DOHH2 (cell line): ENCODE measurements at regions not wholly inside any gene's neighbourhood (a gene's known extent, or its start where the extent isn't known, plus 50 kb on each side); places are given as distances from the start of the nearest gene placed in this dataset.

ENCODE experiments used
- H3F3A ChIP-seq: fragments of 200-600 bp; sonication (generic), shearing (Covaris generic); 2 replicates; pipeline ENCODE4 v1.6.0; 2016; ENCODE audit warnings: antibody characterized with exemption, mild to moderate bottlenecking; ENCODE audit not compliant: control insufficient read depth, insufficient read depth
- H3K27ac ChIP-seq: fragments of 200-600 bp; sonication (generic); 2 replicates; pipeline ENCODE4 v1.5.1; 2014; ENCODE audit warnings: low read depth, mild to moderate bottlenecking, low read length, moderate library complexity
- H3K27me3 ChIP-seq: fragments of 200-600 bp; sonication (generic); 2 replicates; pipeline ENCODE4 v1.6.1; 2014; ENCODE audit warnings: mild to moderate bottlenecking, low read length, mixed read lengths; ENCODE audit not compliant: control insufficient read depth
- H3K36me3 ChIP-seq: fragments of 200-600 bp; sonication (generic); 2 replicates; pipeline ENCODE4 v1.6.1; 2014; ENCODE audit warnings: mild to moderate bottlenecking, low read length, moderate library complexity, mixed read lengths; ENCODE audit not compliant: control insufficient read depth
- H3K4me1 ChIP-seq: fragments of 200-600 bp; sonication (generic); 2 replicates; pipeline ENCODE4 v1.6.1; 2014; ENCODE audit warnings: mild to moderate bottlenecking, low read length, mixed read lengths; ENCODE audit not compliant: control insufficient read depth
- H3K4me2 ChIP-seq: fragments of 200-600 bp; sonication (generic); 2 replicates; pipeline ENCODE4 v1.6.0; 2014; ENCODE audit warnings: mild to moderate bottlenecking, low read length, moderate library complexity
- H3K4me3 ChIP-seq: fragments of 200-600 bp; sonication (generic); 2 replicates; pipeline ENCODE4 v1.5.1; 2014; ENCODE audit warnings: mild to moderate bottlenecking, low read length, mixed read lengths
- H3K79me2 ChIP-seq: fragments of 200-600 bp; sonication (generic); 2 replicates; pipeline ENCODE4 v1.6.1; 2014; ENCODE audit warnings: mild to moderate bottlenecking, low read length, mixed read lengths; ENCODE audit not compliant: control insufficient read depth
- H3K9me2 ChIP-seq: fragments of 200-600 bp; sonication (generic); replicated peaks from 2 replicates; pipeline ENCODE4 v1.6.1; 2014; ENCODE audit warnings: mild to moderate bottlenecking, low read length, mixed read lengths; ENCODE audit not compliant: control insufficient read depth
- H3K9me3 ChIP-seq: fragments of 200-600 bp; sonication (generic); 2 replicates; pipeline ENCODE4 v1.6.1; 2014; ENCODE audit warnings: antibody characterized with exemption, low read length, mixed read lengths; ENCODE audit not compliant: control insufficient read depth, insufficient read depth
- H4K20me1 ChIP-seq: fragments of 200-600 bp; sonication (generic); 2 replicates; pipeline ENCODE4 v1.6.0; 2014; ENCODE audit warnings: low read depth, mild to moderate bottlenecking, antibody characterized with exemption, low read length, moderate library complexity; ENCODE audit not compliant: control insufficient read depth, insufficient read depth
- EZH2phosphoT487 ChIP-seq: fragments of 200-600 bp; sonication (generic); IDR thresholded peaks from 2 replicates; pipeline ENCODE4 v1.6.1; 2017; ENCODE audit warnings: borderline replicate concordance, mild to moderate bottlenecking, antibody characterized with exemption, low read length, moderate library complexity, mixed read lengths
- TF ChIP-seq, protein P1 (sequence below): fragments of 200-600 bp; sonication (generic); IDR thresholded peaks from one replicate; pipeline ENCODE4 v1.5.1; 2014; ENCODE audit warnings: antibody characterized with exemption, mild to moderate bottlenecking, low read depth, low read length; ENCODE audit not compliant: poor library complexity, severe bottlenecking

DNA sequence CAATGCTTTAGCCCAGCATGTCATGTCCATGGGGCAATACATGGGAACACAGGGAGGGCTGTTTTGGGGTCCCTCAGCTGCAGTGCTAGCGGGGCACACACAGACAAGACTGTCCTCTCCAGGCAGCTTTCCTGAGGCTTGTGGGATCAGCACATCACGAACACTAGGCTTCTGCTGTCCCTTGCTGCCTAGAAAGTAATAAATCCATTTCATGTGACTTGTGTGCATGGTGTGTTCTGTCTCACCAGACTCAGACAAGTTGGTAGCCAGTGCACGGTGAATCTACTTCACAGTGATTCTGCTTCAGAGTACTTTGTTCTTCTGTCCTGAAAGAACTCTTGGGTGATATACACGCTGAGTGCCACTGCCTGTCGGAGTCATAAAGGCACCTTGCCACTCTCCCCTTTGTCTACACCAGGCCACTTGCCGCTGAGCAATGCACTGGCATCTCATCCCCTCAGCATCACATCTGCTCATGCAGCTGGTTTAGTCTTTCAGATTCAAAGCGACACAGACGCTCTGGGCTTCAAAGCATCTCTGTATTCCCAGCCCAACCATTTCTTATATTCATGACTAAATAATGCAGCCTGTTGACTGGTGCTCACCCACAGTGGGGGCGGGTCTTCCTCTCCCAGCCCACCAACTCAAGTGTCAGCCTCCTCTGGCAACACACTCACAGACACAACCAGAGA lies 95.2 kb upstream of the COX10 start:
- TF ChIP-seq EZH2phosphoT487, result no peak
- TF ChIP-seq, protein P1, sequence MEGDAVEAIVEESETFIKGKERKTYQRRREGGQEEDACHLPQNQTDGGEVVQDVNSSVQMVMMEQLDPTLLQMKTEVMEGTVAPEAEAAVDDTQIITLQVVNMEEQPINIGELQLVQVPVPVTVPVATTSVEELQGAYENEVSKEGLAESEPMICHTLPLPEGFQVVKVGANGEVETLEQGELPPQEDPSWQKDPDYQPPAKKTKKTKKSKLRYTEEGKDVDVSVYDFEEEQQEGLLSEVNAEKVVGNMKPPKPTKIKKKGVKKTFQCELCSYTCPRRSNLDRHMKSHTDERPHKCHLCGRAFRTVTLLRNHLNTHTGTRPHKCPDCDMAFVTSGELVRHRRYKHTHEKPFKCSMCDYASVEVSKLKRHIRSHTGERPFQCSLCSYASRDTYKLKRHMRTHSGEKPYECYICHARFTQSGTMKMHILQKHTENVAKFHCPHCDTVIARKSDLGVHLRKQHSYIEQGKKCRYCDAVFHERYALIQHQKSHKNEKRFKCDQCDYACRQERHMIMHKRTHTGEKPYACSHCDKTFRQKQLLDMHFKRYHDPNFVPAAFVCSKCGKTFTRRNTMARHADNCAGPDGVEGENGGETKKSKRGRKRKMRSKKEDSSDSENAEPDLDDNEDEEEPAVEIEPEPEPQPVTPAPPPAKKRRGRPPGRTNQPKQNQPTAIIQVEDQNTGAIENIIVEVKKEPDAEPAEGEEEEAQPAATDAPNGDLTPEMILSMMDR, result no peak

DNA sequence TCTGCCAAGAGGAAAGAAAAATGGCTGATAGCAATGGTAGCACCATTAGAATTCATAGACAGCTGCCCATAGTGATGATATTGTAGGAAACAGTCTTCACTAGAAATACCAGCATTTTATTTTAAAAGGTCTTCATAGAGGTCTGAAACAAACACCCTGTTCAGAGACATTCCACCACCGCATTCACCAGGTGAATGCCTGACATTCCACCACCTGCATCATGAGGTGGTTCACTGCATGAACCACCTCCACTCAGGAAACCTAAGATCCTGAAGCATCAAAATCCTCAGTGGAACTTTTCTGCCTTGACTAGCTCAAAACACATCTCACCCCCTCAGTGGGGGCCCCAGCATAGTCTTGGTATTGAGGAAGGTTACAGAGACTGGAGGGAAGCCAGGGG lies 91.5 kb upstream of the COX10 start:
- Histone ChIP-seq H3K79me2 (no peaks in the 10 kb centered on the region), H3K27me3 (no peaks in the 10 kb centered on the region), H3K9me2 (no peaks in the 10 kb centered on the region), H4K20me1 (no peaks in the 10 kb centered on the region), H3K27ac (no peak overlapping the region), H3K4me3 (no peak overlapping the region), H3K4me1 (no peaks in the 10 kb centered on the region), H3K9me3 (no peaks in the 10 kb centered on the region), H3K4me2 (no peak overlapping the region), H3F3A (no peaks in the 10 kb centered on the region), H3K36me3 (no peaks in the 10 kb centered on the region)
- TF ChIP-seq, protein P1, result no peak
- TF ChIP-seq EZH2phosphoT487, result no peak

More for the DNA sequence above, 95.2 kb upstream of the COX10 start:
- Histone ChIP-seq H3K27ac (no peak overlapping the region), H3K4me1 (no peaks in the 10 kb centered on the region), H3K9me2 (no peaks in the 10 kb centered on the region), H3K4me2 (no peak overlapping the region), H3K79me2 (no peaks in the 10 kb centered on the region), H3F3A (no peaks in the 10 kb centered on the region), H3K36me3 (no peaks in the 10 kb centered on the region), H3K4me3 (no peak overlapping the region), H3K27me3 (no peaks in the 10 kb centered on the region), H3K9me3 (no peaks in the 10 kb centered on the region), H4K20me1 (no peaks in the 10 kb centered on the region)

DNA sequence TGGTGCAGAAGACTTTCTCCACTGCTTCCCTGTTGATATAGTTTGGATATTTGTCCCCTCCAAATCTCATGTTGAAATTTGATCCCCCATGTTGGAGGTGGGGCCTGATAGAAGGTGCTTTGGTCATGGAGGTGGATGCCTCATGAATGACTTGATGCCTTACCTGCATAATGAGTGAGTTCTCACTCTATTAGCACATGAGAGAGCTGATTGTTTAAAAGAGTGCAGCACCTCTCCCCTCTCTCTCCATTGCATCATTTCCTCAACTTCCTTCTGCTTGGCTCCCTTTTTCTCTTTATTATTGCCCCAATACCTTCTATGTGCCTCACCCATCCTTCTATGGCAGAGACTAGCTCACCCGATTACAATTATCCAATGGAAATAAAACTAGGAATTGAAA lies 90.8 kb upstream of the COX10 start:
- no peaks in the 10 kb centered on the region for H4K20me1 ChIP-seq
- H3K27ac ChIP-seq, result no peak overlapping the region
- TF ChIP-seq, protein P1, result no peak
- no peak for TF ChIP-seq EZH2phosphoT487
- no peak overlapping the region for H3K4me2 ChIP-seq
- H3F3A ChIP-seq, result no peaks in the 10 kb centered on the region
- no peaks in the 10 kb centered on the region for H3K9me2 ChIP-seq
- no peaks in the 10 kb centered on the region for H3K27me3 ChIP-seq
- H3K4me1 ChIP-seq, result no peaks in the 10 kb centered on the region
- no peaks in the 10 kb centered on the region for H3K79me2 ChIP-seq
- H3K4me3 ChIP-seq, result no peak overlapping the region
- no peaks in the 10 kb centered on the region for H3K9me3 ChIP-seq
- H3K36me3 ChIP-seq, result no peaks in the 10 kb centered on the region
